Activated CD4-positive, alpha-beta T cell treated with anti-CD3 and anti-CD28 coated beads, Interleukin-2, amount 50 U/mL, for 1 hour (primary cell): ENCODE measurements at regions not wholly inside any gene's neighbourhood (a gene's known extent, or its start where the extent isn't known, plus 50 kb on each side); places are given as distances from the start of the nearest gene placed in this dataset.

Source experiments
- DNase-seq: peaks from one replicate; pipeline ENCODE4 v3.0.0-alpha.2; 2020

- DNase-seq = no peak
Measured at GRCh38 chr14:51479584-51480325, 172.0 kb upstream of the FRMD6 start.

- no peak for DNase-seq
Measured at GRCh38 chr14:51481643-51482042, 170.1 kb upstream of the FRMD6 start.

- no peak for DNase-seq
Measured at GRCh38 chr14:51482102-51482501, 169.6 kb upstream of the FRMD6 start.

GRCh38 chr14:51484485-51484884 lies 167.2 kb upstream of the FRMD6 start:
- DNase-seq = no peak

GRCh38 chr14:51485733-51486132 lies 166.0 kb upstream of the FRMD6 start:
- DNase-seq = no peak

GRCh38 chr14:51487848-51488247 lies 163.9 kb upstream of the FRMD6 start:
- DNase-seq = no peak

- no peak for DNase-seq
Measured at GRCh38 chr14:51488569-51489220, 163.0 kb upstream of the FRMD6 start.

GRCh38 chr14:51490205-51490604 lies 161.5 kb upstream of the FRMD6 start:
- DNase-seq = no peak

GRCh38 chr14:51491036-51491545 lies 160.6 kb upstream of the FRMD6 start:
- DNase-seq = no peak

GRCh38 chr14:51491776-51492175 lies 159.9 kb upstream of the FRMD6 start:
- no peak for DNase-seq

- DNase-seq = no peak
Measured at GRCh38 chr14:51495319-51495718, 156.4 kb upstream of the FRMD6 start.

GRCh38 chr14:51498411-51499227 lies 153.1 kb upstream of the FRMD6 start:
- DNase-seq = no peak

GRCh38 chr14:51500776-51501175 lies 150.9 kb upstream of the FRMD6 start:
- no peak for DNase-seq

GRCh38 chr14:51501746-51502145 lies 150.0 kb upstream of the FRMD6 start:
- no peak for DNase-seq

GRCh38 chr14:51504669-51505068 lies 147.0 kb upstream of the FRMD6 start:
- DNase-seq = no peak

GRCh38 chr14:51507511-51507905 lies 144.2 kb upstream of the FRMD6 start:
- no peak for DNase-seq

- DNase-seq = no peak
Measured at GRCh38 chr14:51507906-51508511, 143.7 kb upstream of the FRMD6 start.

GRCh38 chr14:51511265-51511664 lies 140.4 kb upstream of the FRMD6 start:
- DNase-seq = no peak

GRCh38 chr14:51512316-51512715 lies 139.4 kb upstream of the FRMD6 start:
- no peak for DNase-seq

- DNase-seq = no peak
Measured at GRCh38 chr14:51513281-51513680, 138.4 kb upstream of the FRMD6 start.

GRCh38 chr14:51513933-51514332 lies 137.8 kb upstream of the FRMD6 start:
- no peak for DNase-seq

- DNase-seq = no peak
Measured at GRCh38 chr14:51515611-51516010, 136.1 kb upstream of the FRMD6 start.

GRCh38 chr14:51516706-51517395 lies 134.9 kb upstream of the FRMD6 start:
- no peak for DNase-seq
